Tibial nerve (tissue), 4 donors: ENCODE measurements at regions not wholly inside any gene's neighbourhood (a gene's known extent, or its start where the extent isn't known, plus 50 kb on each side); places are given as distances from the start of the nearest gene placed in this dataset.

Experiments used
- DNase-seq, 2 donors: peaks; one replicate each; pipeline ENCODE4 v3.0.0-alpha.2; 2019; ENCODE audit warnings: low spot score in 2 of 2
- H3K27ac ChIP-seq, 4 donors: fragments of 200-600 bp; sonication (generic) in 3 of 4; one replicate each; pipeline ENCODE4 v1.5.1; 2017 to 2019; ENCODE audit warnings: mild to moderate bottlenecking in 1 of 4
- H3K27me3 ChIP-seq, 2 donors: fragments of 200-600 bp; sonication (generic) in 1 of 2; one replicate each; pipeline versions ENCODE4 v1.5.1 to v1.6.0; 2017 to 2019
- H3K36me3 ChIP-seq, 3 donors: fragments of 200-600 bp; sonication (generic); one replicate each; pipeline ENCODE4 v1.5.1; 2018 to 2019
- H3K4me1 ChIP-seq, 4 donors: fragments of 200-600 bp; sonication (generic) in 3 of 4; one replicate each; pipeline ENCODE4 v1.5.1; 2017 to 2019
- H3K4me3 ChIP-seq, 4 donors: fragments of 200-600 bp; sonication (generic) in 3 of 4; one replicate each; pipeline ENCODE4 v1.5.1; 2017 to 2019; ENCODE audit warnings: mild to moderate bottlenecking in 1 of 4, moderate library complexity in 1 of 4
- H3K9me3 ChIP-seq, 4 donors: fragments of 200-600 bp; sonication (generic) in 3 of 4; one replicate each; pipeline ENCODE4 v1.5.1; 2017 to 2019
- CTCF ChIP-seq, 5 experiments: fragments of 200-600 bp in 3 of 5; fragments of 450-650 bp in 2 of 5; sonication (generic) in 3 of 5; IDR thresholded peaks; one replicate each; pipeline ENCODE4 v1.5.1; 2016 to 2019; ENCODE audit warnings: antibody characterized with exemption in 5 of 5, mild to moderate bottlenecking in 3 of 5, moderate library complexity in 2 of 5
- EP300 ChIP-seq, 2 donors: sonication (generic); formaldehyde crosslinking; IDR thresholded peaks; one replicate each; pipeline ENCODE4 v1.6.1; 2017; ENCODE audit warnings: antibody characterized with exemption in 2 of 2, mild to moderate bottlenecking in 1 of 2
- POLR2A ChIP-seq, 2 donors: fragments of 450-650 bp; IDR thresholded peaks; one replicate each; pipeline ENCODE4 v1.6.1; 2017; ENCODE audit warnings: antibody characterized with exemption in 2 of 2, mild to moderate bottlenecking in 2 of 2, moderate library complexity in 2 of 2
- WGBS, 2 donors: methylation state at CpG; one replicate each; pipeline ENCODE4 v1.1.5; 2018; 5-methylcytosine and 5-hydroxymethylcytosine counted together

GRCh38 chr9:11742471-11742870, 950.7 kb upstream of the TYRP1 start:
- TF ChIP-seq EP300 (IDR thresholded peaks at IDR 0.05): no peak
- Histone ChIP-seq H3K9me3 (no peaks in the 10 kb centered on the region), H3K4me3 (no peak overlapping the region), H3K36me3 (no peaks in the 10 kb centered on the region), H3K4me1 (no peaks in the 10 kb centered on the region), H3K27me3 (no peaks in the 10 kb centered on the region), H3K27ac (no peak overlapping the region)
- no peak for DNase-seq
- WGBS, 2 donors: 81 to 87% methylated on average over 1 of the region's 1 CpG

DNA sequence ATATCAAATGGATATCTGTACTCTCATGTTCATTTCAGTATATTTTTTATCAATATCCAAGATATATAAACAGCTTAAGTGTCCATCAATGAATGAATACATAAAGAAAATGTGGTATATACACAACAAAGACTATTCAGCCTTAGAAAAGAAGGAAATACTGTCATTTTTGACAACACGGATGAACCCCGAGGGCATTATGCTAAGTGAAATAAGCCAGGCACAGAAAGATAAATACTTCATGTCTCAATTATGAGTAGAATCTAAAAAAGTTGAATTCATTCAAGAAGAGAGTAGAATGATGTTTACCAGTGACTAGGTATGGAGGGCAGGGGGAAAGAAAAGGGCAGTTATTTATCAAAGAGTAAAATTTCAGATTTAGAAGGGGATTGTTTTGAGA, 949.8 kb upstream of the TYRP1 start:
- WGBS, 2 donors: 52 to 60% methylated on average over 2 of the region's 2 CpGs
- no peaks in the 10 kb centered on the region for H3K27me3 ChIP-seq
- TF ChIP-seq POLR2A (IDR thresholded peaks at IDR 0.05) (no peak), CTCF (IDR thresholded peaks at IDR 0.05) (no peak), EP300 (IDR thresholded peaks at IDR 0.05) (no peak)
- H3K36me3 ChIP-seq: no peaks in the 10 kb centered on the region
- H3K4me1 ChIP-seq: no peaks in the 10 kb centered on the region
- no peak overlapping the region for H3K27ac ChIP-seq
- H3K4me3 ChIP-seq: no peak overlapping the region
- H3K9me3 ChIP-seq: no peaks in the 10 kb centered on the region
- no peak for DNase-seq

DNA sequence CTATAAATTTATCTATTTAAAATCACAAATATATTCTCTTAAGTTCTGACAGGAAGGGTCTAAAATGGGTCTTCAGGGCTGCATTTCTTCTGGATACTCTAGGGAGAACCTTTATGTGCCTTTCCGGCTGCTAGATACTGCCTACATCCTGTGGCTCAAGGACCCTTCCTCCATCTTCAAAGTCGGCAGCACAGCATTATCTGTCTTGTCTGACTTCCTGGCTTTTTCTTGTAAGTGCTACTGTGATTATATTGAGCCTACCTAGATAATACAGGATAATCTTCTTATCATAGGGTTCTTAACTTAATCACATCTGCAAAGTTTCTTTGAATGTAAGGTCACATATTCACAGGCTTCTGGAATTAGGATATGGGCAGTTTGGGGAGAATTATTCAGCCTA, 943.8 kb upstream of the TYRP1 start:
- Histone ChIP-seq H3K4me3 (no peak overlapping the region), H3K27ac (no peak overlapping the region), H3K9me3 (no peaks in the 10 kb centered on the region), H3K4me1 (no peaks in the 10 kb centered on the region), H3K27me3 (no peaks in the 10 kb centered on the region), H3K36me3 (no peaks in the 10 kb centered on the region)
- WGBS, 2 donors: 60 to 61% methylated on average over 2 of the region's 2 CpGs
- no peak for TF ChIP-seq POLR2A (IDR thresholded peaks at IDR 0.05)
- no peak for TF ChIP-seq EP300 (IDR thresholded peaks at IDR 0.05)
- TF ChIP-seq CTCF (IDR thresholded peaks at IDR 0.05): no peak
- no peak for DNase-seq

DNA sequence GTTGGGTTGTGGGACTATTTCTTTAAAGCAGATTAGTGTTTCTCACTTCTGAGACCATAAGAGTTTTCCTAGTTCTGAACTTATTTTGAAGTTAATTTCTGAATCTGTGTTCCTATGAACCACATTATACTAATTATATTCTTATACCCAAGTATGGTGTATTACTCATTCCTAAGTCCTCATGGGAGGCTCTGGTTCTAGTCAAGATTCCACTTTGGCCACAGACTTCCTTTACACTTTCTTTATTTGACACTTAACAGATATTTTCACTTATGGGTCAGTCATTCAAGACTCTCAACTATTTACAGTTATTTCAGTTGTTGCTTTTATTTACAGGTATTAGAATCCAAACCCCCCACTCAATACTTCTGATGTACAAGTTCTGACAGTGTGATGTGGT, 937.2 kb upstream of the TYRP1 start:
- Histone ChIP-seq H3K27me3 (no peaks in the 10 kb centered on the region), H3K9me3 (no peaks in the 10 kb centered on the region), H3K27ac (no peak overlapping the region), H3K36me3 (no peaks in the 10 kb centered on the region), H3K4me1 (no peaks in the 10 kb centered on the region), H3K4me3 (no peak overlapping the region)
- no peak for DNase-seq
- TF ChIP-seq EP300 (IDR thresholded peaks at IDR 0.05): no peak
- TF ChIP-seq CTCF (IDR thresholded peaks at IDR 0.05): no peak
- no peak for TF ChIP-seq POLR2A (IDR thresholded peaks at IDR 0.05)

DNA sequence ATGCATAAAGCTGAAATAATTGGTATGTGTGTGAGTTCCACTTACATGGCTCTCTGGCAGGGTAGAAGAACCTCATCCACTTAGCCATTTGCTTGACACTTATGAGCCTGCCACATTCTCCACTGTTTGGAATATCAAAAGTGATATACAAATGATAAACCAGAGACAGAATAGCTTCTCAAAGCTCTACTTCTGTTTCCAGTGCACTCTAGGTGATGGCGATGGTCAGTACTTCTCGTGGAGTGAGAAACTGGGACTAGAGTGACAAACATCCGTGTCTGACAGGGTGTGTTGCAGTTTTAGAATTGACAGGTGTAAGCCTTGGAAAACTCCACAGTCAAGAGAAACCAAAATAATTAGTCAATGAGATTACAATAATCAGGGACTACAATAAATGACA, 935.8 kb upstream of the TYRP1 start:
- WGBS, 2 donors: 93 to 97% methylated on average over 3 of the region's 3 CpGs
- DNase-seq: no peak
- H3K27me3 ChIP-seq: no peaks in the 10 kb centered on the region
- H3K36me3 ChIP-seq: no peaks in the 10 kb centered on the region
- H3K4me1 ChIP-seq: no peaks in the 10 kb centered on the region
- no peak for TF ChIP-seq CTCF (IDR thresholded peaks at IDR 0.05)
- TF ChIP-seq POLR2A (IDR thresholded peaks at IDR 0.05): no peak
- TF ChIP-seq EP300 (IDR thresholded peaks at IDR 0.05): no peak
- H3K27ac ChIP-seq: no peak overlapping the region
- no peak overlapping the region for H3K4me3 ChIP-seq
- no peaks in the 10 kb centered on the region for H3K9me3 ChIP-seq

DNA sequence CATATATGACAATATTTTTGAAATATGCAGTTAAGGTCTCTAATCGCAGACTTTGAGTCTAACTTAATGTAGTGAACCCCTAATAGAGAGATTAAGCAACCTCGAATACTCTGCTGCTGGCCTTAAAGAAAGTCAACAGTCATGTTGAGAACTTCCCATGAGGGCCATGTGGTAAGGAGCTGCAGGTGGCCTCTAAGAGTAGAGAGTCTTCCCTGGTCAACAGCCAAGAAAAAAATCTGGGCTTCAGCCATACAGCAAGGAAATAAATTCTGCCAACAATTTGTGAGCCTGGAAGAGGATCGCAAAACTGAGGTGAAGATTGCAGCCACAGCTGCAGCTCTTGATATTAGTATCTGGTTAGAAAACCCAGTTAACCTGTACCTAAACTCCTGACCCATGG, 935.2 kb upstream of the TYRP1 start:
- WGBS, 2 donors: 63 to 77% methylated on average over 3 of the region's 3 CpGs
- no peak for TF ChIP-seq POLR2A (IDR thresholded peaks at IDR 0.05)
- TF ChIP-seq EP300 (IDR thresholded peaks at IDR 0.05): no peak
- TF ChIP-seq CTCF (IDR thresholded peaks at IDR 0.05): no peak

More for the DNA sequence above, 935.2 kb upstream of the TYRP1 start:
- Histone ChIP-seq H3K27ac (no peak overlapping the region), H3K36me3 (no peaks in the 10 kb centered on the region), H3K4me1 (no peaks in the 10 kb centered on the region), H3K4me3 (no peak overlapping the region), H3K27me3 (no peaks in the 10 kb centered on the region), H3K9me3 (no peaks in the 10 kb centered on the region)
- DNase-seq: no peak
